ENCODE measurements at regions not wholly inside any gene's neighbourhood (a gene's known extent, or its start where the extent isn't known, plus 50 kb on each side); places are given as distances from the start of the nearest gene placed in this dataset.

DNA sequence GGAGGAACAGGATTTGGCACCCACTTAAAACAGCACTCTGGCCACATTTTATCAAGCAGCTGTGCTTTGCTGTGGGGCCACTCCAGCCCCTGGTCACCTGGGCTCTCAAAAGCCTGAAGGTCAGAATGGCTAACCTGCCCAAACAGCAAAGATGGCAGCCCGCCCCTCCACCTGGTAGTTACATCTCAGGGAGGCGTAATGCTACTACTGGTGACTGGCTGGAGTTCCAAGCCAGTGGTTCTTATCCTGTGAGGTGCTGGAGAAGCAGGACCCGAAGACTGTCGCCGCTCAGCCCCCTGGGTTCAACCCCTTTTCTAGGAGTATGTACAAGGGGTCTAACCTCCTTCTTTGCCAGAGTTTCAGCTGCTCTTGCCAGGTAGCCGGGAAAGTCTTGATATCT lies 467.4 kb upstream of the FOXG1 start:
- Histone ChIP-seq H3K9me3 (no peaks in the 10 kb centered on the region), H3K27ac (no peak overlapping the region), H3K4me1 (no peaks in the 10 kb centered on the region), H3K27me3 (no peaks in the 10 kb centered on the region), H3K36me3 (no peaks in the 10 kb centered on the region), H3K4me3 (no peak overlapping the region)
- no peak for DNase-seq (ENCODE audit: low spot score)
- TF ChIP-seq, protein P1, sequence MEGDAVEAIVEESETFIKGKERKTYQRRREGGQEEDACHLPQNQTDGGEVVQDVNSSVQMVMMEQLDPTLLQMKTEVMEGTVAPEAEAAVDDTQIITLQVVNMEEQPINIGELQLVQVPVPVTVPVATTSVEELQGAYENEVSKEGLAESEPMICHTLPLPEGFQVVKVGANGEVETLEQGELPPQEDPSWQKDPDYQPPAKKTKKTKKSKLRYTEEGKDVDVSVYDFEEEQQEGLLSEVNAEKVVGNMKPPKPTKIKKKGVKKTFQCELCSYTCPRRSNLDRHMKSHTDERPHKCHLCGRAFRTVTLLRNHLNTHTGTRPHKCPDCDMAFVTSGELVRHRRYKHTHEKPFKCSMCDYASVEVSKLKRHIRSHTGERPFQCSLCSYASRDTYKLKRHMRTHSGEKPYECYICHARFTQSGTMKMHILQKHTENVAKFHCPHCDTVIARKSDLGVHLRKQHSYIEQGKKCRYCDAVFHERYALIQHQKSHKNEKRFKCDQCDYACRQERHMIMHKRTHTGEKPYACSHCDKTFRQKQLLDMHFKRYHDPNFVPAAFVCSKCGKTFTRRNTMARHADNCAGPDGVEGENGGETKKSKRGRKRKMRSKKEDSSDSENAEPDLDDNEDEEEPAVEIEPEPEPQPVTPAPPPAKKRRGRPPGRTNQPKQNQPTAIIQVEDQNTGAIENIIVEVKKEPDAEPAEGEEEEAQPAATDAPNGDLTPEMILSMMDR (IDR thresholded peaks at IDR 0.05) = no peak

DNA sequence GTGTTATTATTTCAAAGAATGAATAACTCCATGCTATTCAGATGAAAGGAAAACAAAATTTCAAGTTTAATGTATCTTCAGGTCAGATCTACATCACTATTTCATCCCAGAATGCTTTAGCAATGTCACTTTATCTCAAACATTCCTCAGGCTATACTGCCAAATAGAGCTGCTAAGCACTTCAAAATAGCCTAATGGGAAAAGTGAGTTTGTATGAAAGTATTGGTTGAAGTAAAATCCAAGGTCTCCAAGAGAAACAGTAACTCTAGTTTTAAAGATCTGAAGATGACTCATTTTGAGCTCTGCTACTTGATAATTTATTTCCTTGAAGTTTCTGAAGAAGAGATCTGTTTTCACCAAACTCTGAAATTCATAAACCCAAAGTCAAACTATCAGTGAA lies 466.2 kb upstream of the FOXG1 start:
- TF ChIP-seq, protein P1 (IDR thresholded peaks at IDR 0.05) = no peak
- no peaks in the 10 kb centered on the region for H3K9me3 ChIP-seq
- no peak overlapping the region for H3K4me3 ChIP-seq
- DNase-seq (ENCODE audit: low spot score) = no peak
- no peaks in the 10 kb centered on the region for H3K36me3 ChIP-seq
- H3K27ac ChIP-seq = no peak overlapping the region
- H3K27me3 ChIP-seq = no peaks in the 10 kb centered on the region
- no peaks in the 10 kb centered on the region for H3K4me1 ChIP-seq

- Histone ChIP-seq H3K27ac (no peak overlapping the region), H3K4me3 (no peak overlapping the region), H3K27me3 (no peaks in the 10 kb centered on the region), H3K9me3 (no peaks in the 10 kb centered on the region), H3K36me3 (no peaks in the 10 kb centered on the region), H3K4me1 (no peaks in the 10 kb centered on the region)
- TF ChIP-seq, protein P1 (IDR thresholded peaks at IDR 0.05) = no peak
- no peak for DNase-seq (ENCODE audit: low spot score)
Observed at GRCh38 chr14:28301179-28301578, 465.4 kb upstream of the FOXG1 start.

GRCh38 chr14:28303248-28303647 lies 463.3 kb upstream of the FOXG1 start:
- H3K4me1 ChIP-seq = no peaks in the 10 kb centered on the region
- TF ChIP-seq, protein P1 (IDR thresholded peaks at IDR 0.05) = no peak

DNA sequence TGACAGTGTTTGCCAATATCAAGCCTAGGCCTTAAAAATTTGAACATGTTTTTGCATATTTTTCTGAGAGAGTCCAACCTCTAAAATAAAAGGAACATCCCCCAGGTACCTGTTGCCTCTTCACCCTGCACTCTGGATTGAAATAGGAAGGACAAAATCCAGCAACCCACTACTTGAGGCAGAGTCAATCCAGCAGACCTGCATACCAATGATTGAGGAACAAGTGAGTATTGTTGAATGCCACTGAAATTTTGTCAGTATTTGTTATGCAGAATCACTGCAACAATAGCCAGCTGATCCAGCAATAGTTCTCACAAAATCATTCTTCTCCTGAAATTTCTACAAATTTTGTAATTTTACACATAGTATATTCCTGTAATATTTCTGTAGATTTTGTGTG lies 460.6 kb upstream of the FOXG1 start:
- no peak for DNase-seq (ENCODE audit: low spot score)
- no peaks in the 10 kb centered on the region for H3K27me3 ChIP-seq
- no peaks in the 10 kb centered on the region for H3K9me3 ChIP-seq
- no peaks in the 10 kb centered on the region for H3K36me3 ChIP-seq
- H3K27ac ChIP-seq = no peak overlapping the region
- no peaks in the 10 kb centered on the region for H3K4me1 ChIP-seq
- H3K4me3 ChIP-seq = no peak overlapping the region
- TF ChIP-seq, protein P1 (IDR thresholded peaks at IDR 0.05) = no peak

More at GRCh38 chr14:28303248-28303647, 463.3 kb upstream of the FOXG1 start:
- Histone ChIP-seq H3K9me3 (no peaks in the 10 kb centered on the region), H3K36me3 (no peaks in the 10 kb centered on the region), H3K4me3 (no peak overlapping the region), H3K27me3 (no peaks in the 10 kb centered on the region), H3K27ac (no peak overlapping the region)
- no peak for DNase-seq (ENCODE audit: low spot score)

DNA sequence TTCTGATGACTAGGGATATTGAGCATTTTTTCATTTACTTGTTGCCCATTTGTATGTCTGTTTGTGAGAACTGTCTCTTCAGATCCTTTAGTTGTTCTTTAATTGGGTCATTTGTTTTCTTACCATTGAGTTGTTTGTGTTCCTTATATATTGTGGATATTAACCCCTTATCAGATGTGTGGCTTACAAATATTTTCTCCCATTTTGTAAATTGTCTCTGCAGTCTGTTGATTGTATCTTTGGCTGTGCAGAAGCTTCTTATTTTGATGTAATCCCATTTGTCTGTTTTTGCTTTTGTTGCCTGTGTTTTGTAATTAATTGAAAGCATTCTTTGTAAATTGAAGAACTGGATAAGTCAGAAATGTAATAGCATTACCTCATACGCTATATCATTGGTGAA lies 459.1 kb upstream of the FOXG1 start:
- H3K4me3 ChIP-seq = no peak overlapping the region
- H3K9me3 ChIP-seq = no peaks in the 10 kb centered on the region
- no peaks in the 10 kb centered on the region for H3K36me3 ChIP-seq
- TF ChIP-seq, protein P1 (IDR thresholded peaks at IDR 0.05) = no peak
- H3K27ac ChIP-seq = no peak overlapping the region
- no peaks in the 10 kb centered on the region for H3K4me1 ChIP-seq
- no peaks in the 10 kb centered on the region for H3K27me3 ChIP-seq
- DNase-seq (ENCODE audit: low spot score) = no peak

All from right atrium auricular region (tissue), 2 donors.